IPS DF 19.7 (cell line): ENCODE measurements at regions not wholly inside any gene's neighbourhood (a gene's known extent, or its start where the extent isn't known, plus 50 kb on each side); places are given as distances from the start of the nearest gene placed in this dataset.
"Not testable (repeated sequence)": the region's sequence is repeated elsewhere in the genome, so short reads cannot be mapped to it uniquely, and the experiment has no call there.

Source experiments
- DNase-seq: peaks from one replicate; pipeline ENCODE4 v3.0.0-alpha.2; 2013; ENCODE audit warnings: low read depth, low spot score

DNA sequence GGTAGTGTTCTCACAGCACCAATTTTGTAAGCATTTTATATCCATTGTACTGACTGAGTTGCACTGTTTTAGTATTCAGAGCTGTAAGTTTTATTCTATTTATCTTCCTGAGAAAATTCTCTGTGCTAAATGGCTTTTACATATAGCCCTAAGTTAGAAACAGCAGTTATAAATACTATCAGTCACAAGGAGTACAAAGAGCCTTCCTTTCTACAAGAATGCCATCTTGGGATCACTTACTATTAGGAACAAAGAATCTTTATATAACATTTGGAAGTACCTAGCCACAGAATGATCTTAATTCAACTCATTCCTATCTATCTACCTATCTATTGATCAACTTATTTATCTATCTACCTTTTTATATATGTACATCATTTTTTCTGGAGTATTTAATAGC, 423.9 kb upstream of the RGS18 start:
- DNase-seq, result no peak

DNA sequence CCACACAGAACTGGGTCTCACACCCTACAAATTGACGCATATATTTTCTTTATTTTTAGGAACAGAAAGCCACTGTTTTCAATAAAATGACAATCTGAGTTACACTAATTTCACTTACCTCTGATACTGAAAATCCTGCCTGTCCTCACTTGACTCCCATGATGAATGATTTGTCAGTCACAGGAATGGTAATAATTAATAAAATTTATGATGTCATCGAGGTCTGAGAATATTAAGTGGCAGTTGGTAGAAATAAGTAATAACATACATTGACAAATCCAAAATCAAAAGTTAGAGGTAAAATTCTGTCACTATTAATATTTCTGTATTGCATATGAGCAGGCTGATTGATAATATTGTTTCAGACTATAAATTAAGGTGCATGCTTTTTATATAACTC, 418.7 kb upstream of the RGS18 start:
- no peak for DNase-seq

DNA sequence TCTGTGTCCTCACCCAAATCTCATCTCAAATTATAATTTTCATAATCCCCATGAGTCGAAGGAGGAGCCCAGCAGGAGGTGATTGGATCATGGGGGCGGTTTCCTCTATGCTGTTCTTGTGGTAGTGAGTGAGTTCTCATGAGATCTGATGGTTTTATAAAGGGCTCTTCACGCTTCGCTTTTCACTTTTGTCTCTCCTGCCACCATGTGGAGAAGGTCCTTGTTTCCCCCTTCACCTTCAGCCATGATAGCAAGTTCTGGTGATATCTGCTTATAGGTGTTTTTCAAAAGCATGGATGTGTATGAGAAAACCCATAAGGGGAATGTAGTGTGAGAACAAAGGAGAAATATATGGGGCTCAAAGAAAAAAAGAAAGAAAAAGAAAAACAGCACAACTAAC, 405.9 kb upstream of the RGS18 start:
- DNase-seq, result no peak

DNA sequence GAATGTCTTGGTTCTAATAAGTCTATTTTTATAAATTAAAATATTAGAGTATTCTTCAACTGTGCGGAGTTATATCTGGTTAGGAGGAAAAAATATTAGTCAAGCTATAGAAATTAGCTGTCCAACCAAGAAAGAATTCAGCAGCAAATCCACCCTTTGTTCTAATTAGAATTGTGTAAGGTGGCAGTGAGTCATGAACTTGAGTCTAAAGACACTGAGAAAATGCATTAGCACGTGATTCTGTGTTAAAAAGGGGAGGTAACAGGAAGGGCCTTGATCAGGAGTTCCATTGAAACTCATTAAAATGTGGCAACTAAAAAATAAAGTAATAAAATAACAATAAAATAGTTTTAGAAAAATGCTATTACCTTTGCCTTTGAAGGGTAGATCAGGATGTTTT, 398.2 kb upstream of the RGS18 start:
- no peak for DNase-seq

DNA sequence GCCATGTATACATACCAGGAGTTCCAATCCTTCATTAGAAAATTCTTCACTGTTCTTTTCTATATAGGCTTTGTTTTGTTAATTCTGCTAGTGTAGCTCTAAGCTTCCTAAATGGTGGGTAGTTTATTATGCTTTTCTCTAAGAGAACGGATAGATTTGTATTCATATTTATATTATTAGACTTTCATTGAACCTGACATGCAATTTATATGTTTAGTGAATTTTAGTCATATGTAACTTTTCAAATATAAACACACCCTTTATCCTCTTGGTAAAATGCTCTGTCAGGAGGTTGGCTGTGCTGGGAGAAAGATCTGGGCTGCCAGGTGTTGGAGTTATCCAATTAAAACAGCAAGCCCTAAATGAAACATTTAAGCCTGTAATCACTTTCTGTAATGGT, 369.7 kb upstream of the RGS18 start:
- no peak for DNase-seq

DNA sequence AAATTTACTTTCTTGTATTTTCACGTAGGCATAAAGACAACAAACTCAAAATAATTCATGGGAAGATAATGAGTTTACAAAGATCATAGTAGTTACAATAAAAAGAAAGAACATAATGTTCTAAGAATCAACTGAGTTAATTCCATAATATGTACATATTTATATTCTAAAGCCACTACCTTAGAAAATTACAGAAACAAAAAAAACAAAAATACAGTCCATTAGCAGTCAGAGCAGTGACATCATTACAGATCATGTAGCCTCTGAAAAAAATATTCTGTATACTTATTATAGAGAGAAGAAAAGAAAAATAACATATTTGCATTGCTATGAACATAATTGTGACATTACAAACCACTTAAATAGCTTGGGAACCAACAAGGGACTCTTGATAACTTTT, 360.1 kb upstream of the RGS18 start:
- DNase-seq, result no peak

DNA sequence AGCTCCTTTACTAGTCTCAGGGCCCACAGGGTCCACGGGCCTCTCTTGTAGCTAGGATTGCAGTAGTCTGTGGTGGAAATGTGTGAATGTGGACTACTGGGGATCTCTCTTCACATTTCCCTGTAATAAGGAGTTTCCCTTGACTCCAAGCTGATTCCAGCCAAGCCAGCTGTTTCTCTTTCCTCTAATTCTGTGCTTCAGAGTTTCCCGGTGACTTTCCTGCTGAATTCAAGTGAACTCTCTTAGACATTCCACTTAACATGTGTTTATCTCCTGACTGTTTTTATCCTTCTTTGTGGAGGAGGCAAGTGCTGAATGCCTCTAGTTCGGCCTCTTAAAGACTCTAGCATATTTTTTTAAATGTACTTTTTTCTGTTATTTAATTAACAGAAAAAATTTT, 354.0 kb upstream of the RGS18 start:
- no peak for DNase-seq

DNA sequence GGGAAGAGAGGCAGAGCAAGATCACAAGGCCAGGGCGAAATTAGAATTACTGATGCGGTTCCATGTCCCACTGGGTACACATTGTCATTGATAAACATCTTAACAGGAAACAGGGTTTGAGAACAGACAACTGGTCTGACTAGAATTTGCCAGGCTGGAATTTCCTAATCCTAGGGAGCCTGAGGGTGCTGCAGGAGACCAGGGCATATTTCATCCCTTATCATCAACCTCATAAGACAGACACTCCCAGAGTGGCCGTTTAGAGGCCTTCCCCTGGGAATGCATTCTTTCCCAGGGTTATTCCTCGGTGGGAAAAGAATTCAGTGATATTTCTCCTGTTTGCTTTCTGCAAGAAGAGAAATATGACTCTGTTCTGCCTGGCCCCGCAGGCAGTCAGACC, 344.7 kb upstream of the RGS18 start:
- DNase-seq, result not testable (repeated sequence)

DNA sequence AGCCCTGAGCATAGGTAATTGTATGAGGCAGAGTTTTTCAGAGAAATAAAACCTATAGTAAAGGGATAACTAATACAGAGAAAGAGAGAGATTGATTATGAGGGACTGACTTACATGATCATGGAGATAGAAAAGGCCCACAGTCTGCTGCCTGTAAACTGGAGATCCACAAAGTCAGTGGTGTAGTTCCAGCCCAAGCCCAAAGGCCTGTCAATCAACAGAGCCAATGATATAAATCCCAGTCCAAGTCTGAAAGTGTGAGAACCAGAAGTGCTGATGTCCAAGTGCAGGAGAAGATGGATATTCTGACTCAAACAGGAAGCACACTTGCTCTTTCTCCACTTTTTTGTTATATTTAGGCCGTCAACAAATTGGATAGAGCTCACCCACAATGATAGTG, 340.1 kb upstream of the RGS18 start:
- no peak for DNase-seq

DNA sequence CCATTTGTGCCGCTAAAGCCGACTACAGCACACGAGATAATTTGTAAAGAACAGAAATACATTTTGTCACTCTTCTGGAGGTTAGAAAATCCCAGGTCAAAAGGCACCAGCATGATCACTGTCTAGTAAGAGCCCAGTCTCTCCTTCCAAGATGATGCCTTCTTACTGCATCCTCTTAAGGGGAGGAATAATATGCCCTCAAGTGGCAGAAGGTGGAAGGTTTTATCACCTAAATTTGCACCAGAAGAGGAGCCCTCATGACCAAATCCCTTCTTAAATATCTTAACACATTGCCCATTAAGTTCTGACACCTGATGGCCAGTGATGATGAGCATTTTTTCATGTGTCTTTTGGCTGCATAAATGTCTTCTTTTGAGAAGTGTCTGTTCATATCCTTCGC, 326.7 kb upstream of the RGS18 start:
- peak; percentile 23 for DNase-seq

DNA sequence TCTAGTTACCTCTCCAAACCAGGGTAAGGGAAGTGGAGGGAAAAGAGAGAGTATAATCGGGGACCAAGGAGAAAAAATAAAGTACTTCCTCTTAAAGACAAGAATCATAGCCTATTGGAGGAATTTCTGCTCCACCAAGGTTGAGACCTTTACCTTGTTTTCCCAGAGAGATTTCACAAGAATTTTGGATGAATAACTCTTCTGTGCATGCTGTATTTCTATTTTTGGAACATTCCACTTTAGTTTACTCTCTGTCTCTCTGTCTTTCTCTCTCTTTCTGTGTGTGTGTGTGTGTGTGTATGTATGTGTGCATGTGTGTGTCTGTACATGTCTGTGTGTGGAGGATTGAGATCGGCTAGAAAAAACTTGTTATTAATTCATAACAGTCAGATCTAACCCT, 318.4 kb upstream of the RGS18 start:
- DNase-seq, result no peak

DNA sequence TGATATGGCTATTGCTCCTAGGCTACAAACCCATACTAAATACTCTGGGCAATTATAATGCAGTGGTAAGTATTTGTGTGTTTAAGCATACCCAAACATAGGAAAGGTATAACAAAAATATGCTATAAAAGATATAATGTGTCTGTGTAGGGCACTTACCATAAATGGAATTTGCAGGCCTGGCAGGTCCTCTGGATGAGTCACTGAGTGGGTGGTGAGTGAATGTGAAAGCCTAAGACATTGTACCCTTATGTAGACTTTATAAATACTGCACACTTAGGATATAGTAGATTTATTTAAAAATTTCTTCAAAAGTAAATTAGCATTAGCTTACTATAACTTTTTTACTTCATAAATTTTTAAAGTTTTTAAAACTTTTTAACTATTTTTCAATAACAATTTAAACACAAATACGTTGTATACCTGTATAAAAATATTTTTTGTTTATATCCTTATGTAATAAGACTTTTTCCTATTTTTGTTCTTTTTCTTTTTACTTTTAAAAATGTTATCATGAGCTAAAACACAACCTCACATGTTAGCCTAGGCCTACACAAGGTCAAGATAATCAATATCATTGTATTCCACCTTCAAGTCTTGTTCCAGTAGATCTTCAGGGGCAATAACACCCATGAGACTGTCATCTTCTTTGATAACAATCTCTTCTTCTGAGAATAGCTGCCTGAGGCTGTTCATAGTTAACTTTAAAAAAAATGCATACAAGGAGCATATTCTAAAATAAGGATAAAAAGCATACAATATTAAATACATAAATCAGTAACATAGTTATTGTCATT, 306.3 kb upstream of the RGS18 start:
- no peak for DNase-seq

DNA sequence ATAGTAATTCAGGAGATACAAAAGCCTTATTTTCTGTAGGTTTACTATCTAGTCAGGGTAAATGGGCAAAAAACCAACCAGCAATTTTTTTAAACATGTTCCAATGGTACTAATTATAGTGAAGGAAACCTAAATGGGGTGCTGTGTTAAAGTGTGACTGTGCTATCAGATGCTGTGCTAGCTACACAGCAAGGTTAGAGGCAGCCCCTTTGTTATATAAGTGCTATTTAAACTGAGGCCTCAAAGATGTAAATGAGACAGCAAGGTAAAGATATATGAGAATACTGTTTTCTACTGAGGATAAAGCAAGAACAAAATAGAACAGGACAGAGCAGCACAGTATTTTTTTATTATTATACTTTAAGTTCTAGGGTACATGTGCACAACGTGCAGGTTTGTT, 305.4 kb upstream of the RGS18 start:
- no peak for DNase-seq

DNA sequence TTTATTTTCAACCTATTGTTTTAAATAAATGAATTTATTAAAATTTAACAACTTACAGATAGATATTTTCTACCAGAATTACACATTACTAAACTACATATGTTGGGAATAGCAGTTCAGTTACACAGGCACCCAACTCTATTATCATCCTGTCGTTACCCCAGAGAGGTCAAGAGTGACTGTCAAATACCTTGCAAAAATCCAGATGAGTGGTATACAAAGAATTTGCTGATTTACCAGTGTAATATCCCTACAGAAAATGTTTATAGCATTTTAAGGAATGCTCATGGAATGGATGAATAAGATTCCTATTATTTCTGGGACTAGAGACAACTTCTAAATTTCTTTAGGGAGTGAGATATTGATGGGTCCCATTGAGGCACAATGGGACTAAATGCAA, 300.7 kb upstream of the RGS18 start:
- DNase-seq, result no peak

DNA sequence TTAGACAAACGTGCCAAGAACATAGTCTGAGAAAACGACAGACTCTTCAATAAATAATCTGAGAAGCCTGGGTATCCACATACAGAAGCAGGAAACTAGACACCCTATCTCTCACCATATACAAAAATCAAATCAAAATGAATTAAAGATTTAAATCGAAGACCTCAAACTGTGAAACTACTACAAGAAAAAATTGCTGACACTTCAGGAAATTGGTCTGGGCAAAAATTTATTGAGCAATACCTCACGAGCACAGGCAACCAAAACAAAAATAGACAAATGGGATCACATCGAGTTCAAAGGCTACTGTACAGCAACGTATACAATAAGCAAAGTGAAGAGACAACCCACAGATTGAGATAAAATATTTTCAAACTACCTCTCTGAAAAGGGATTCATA, 292.8 kb upstream of the RGS18 start:
- no peak for DNase-seq

DNA sequence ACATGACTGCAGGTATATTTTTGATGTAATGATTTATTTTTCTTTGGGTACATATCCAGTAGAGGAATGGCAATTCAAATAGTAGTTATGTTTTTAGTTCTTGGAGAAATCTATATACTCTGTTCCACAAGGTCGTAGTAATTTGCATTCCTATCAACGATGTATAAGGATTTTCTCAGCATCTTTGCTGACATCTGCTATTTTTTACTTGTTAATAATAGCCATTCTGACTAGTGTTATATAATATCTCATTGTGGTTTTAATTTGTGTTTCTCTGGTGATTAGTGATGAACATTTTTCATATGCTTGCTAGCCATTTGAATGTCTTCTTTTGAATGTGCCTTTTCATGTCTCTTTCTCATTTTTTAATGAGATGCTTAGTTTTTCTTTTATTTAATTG, 292.1 kb upstream of the RGS18 start:
- DNase-seq, result no peak

DNA sequence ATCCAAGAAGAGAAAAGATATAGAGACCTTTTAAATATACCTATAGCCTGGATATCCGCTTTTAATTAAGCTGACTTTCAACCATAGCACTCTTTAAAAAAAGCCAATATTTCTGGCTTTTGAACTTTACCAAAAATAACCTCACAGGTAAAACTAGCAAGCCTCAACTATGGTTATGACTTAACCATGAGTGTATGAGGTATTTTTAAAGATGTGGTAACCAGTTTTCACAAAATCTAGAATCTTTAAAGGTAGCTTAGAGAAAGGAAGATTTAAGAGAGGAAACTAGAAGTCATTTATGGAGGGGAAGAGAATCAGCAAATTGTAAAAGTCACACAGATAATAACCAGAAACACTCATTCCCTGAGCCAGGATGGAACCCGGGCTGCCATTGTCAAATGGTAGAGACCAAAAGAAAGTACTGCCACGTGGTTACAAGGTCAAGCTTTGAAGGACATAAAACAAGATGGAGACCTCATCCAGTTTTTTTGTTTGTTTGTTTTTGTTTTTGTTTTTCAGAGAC, 288.4 kb upstream of the RGS18 start:
- no peak for DNase-seq

DNA sequence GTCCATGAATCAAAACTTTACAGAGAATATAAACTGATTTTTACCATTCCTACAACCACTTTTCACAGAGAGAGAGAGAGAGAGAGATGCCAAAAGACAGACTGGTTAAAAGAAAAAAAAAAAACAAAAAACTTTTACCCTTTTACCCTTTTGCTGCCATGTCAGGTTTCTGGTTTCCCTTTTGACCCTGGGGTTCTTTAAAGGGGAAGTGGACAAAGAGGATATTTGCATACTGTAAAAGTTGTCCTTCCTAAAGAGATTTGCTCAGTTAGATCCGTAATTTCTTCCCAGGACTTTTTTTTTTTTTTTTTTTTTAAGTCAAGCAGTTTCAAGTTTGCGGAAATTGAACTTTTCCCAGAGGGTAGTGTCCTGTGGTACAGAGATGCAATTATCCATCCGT, 287.8 kb upstream of the RGS18 start:
- DNase-seq, result no peak

DNA sequence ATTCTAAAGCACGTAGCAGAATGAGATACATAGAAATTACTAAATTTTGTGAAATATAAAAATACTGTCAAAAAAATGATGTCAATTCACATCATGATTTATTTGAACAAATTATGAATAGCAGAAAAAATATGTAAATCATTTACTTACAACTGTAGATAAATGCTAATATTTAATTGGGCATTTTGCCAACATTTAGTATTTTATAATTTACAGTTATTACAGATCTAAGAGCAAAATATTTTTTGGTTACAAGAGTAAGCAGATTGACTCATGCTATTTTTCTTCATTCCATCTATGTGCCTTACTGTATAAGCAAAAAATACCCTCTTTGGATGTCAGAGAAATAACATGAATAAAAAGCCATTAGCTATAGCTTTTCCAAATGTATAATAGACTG, 282.3 kb upstream of the RGS18 start:
- DNase-seq, result no peak

DNA sequence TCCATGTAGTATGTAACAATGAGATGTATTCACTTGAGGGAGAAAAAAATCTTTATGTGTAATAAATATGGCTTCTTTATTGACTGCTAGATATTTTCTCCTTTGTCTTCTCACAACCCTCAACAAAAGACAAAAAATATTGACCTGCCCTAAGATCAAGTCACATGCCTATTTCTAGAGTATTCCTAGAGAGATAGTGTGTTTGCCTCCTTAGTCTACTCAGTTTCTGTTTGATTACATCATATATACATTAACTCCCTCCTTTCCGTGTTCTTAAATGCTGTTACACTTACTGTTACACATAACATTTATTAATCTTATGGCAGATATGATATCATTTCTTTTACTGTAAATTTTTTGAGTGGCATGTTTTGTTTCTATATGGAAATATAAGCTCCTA, 281.6 kb upstream of the RGS18 start:
- DNase-seq, result no peak

DNA sequence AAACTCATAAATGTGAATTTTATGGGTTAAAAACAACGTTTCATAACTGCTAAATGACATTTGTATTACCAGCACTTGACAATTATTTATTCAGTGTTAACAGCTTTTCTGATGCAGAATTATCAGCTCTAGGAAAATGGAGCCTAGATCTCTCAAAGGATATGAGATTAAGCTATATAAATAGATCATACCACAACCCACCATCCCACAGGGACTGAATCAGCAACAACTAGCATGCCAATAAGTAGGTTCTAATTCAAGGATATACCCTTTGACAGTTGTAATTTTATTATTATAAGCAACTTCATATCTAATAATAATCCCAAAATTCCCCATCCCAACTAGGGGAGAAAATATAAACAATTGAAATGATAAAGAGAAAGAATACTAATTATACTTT, 275.4 kb upstream of the RGS18 start:
- DNase-seq, result no peak

DNA sequence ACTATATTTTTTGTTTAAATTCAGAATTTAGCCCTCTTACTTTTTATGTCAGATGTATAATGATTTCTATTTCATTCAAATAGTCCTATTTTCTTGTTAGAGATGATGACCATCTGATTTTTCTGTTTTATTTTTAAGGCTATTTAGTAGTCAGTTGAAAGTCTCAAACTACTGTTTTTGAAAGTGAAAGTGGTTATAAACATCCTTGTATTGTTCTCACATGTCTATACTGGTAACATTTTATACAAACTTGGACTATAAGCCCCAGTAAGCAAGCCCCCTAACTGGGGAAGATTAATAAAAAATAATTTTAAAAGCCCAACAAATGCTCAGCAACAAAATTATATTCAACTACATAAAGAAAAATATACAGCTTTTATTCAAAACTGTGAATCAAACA, 271.3 kb upstream of the RGS18 start:
- no peak for DNase-seq

DNA sequence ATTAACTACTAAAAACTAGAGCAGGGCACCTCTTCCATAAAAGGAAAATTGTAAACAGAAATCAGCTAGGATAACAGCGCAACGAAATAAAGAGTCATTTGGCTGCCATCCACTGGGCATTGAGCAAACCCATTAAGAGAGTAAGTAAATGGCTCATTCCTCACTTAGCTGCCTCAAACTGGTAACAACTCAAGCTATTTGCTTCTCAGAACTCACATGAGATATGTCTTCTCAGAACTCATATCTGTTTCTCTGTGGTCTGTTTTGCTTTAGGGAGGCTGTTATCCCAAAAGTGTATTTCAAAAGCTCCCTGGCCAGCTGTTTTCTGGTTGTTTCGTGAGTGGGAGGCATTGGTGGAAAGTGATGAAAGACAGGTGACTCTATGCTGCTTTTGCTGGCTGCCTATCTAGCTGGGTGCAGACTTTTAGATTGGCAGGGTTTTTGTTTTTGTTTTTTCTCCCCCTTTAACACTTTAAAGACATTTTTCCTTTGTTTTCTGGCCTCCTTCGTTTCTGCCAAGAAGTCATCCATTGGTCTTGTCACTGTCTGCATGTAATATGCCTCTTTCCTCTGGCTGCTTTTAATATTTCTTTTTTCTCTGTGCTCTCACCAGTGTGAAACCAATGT, 269.2 kb upstream of the RGS18 start:
- no peak for DNase-seq

DNA sequence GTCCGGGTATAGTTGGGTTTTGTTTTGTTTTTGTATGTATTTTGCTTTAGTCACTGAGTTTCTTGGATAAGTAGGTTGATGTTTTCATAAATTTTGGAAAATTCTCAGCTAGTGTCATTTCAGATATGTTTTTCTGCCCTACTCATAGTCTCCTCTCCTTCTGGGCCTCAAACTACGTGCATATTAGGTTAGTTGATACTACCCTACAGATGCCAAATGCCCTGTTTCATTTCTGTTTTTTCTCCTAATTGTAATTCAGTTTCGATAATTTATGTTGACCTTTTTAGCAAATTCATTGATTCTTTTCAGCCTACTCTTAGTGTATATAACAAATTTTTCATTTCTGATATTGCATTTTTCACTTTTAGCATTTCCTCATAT, 268.6 kb upstream of the RGS18 start:
- no peak for DNase-seq
